T-helper 1 cell treated with Interleukin-12 subunit alpha and Interleukin-12 subunit beta and Interleukin-4 antibody, amounts not matched to agents 30 ng/mL and 1 ng/mL, for 36 hours (primary cell): ENCODE measurements at regions not wholly inside any gene's neighbourhood (a gene's known extent, or its start where the extent isn't known, plus 50 kb on each side); places are given as distances from the start of the nearest gene placed in this dataset.
"Not testable (repeated sequence)": the region's sequence is repeated elsewhere in the genome, so short reads cannot be mapped to it uniquely, and the experiment has no call there.

Experiments used
- intact Hi-C: fragments of 100-400 bp; cut with micrococcal nuclease; formaldehyde crosslinking; loops from one replicate; pipeline ENCODE4 v1.15.1; 2024

- intact Hi-C loops, result no loop called here
Measured at GRCh38 chr14:28820677-28821076, 54.1 kb downstream of the FOXG1 start.

GRCh38 chr14:28821993-28822392, 55.4 kb downstream of the FOXG1 start:
- intact Hi-C loops, result no loop called here

- intact Hi-C loops, result no loop called here
Measured at GRCh38 chr14:28823245-28823644, 56.7 kb downstream of the FOXG1 start.

- intact Hi-C loops, result no loop called here
Measured at GRCh38 chr14:28830115-28830534, 63.5 kb downstream of the FOXG1 start.

- intact Hi-C loops, result no loop called here
Measured at GRCh38 chr14:28831126-28831525, 64.5 kb downstream of the FOXG1 start.

- intact Hi-C loops, result not testable (repeated sequence)
Measured at GRCh38 chr14:28842569-28842968, 76.0 kb downstream of the FOXG1 start.

- intact Hi-C loops, result no loop called here
Measured at GRCh38 chr14:28867571-28867970, 101.0 kb downstream of the FOXG1 start.

GRCh38 chr14:28870033-28870564, 103.5 kb downstream of the FOXG1 start:
- intact Hi-C loops, result no loop called here

- intact Hi-C loops, result no loop called here
Measured at GRCh38 chr14:28875934-28876571, 109.5 kb downstream of the FOXG1 start.

GRCh38 chr14:28876572-28876945, 110.0 kb downstream of the FOXG1 start:
- intact Hi-C loops, result no loop called here

- intact Hi-C loops, result no loop called here
Measured at GRCh38 chr14:28877923-28878322, 111.3 kb downstream of the FOXG1 start.

GRCh38 chr14:28879573-28879996, 113.0 kb downstream of the FOXG1 start:
- intact Hi-C loops, result no loop called here

- intact Hi-C loops, result no loop called here
Measured at GRCh38 chr14:28886940-28887339, 120.4 kb downstream of the FOXG1 start.

- intact Hi-C loops, result no loop called here
Measured at GRCh38 chr14:28895389-28895788, 128.8 kb downstream of the FOXG1 start.

- intact Hi-C loops, result no loop called here
Measured at GRCh38 chr14:28896337-28896736, 129.8 kb downstream of the FOXG1 start.

- intact Hi-C loops, result no loop called here
Measured at GRCh38 chr14:28901631-28902030, 135.0 kb downstream of the FOXG1 start.

- intact Hi-C loops, result no loop called here
Measured at GRCh38 chr14:28902930-28903329, 136.3 kb downstream of the FOXG1 start.

GRCh38 chr14:28911521-28911920, 144.9 kb downstream of the FOXG1 start:
- intact Hi-C loops, result no loop called here

GRCh38 chr14:28913056-28913455, 146.5 kb downstream of the FOXG1 start:
- intact Hi-C loops, result no loop called here

- intact Hi-C loops, result no loop called here
Measured at GRCh38 chr14:28926122-28926521, 159.5 kb downstream of the FOXG1 start.

GRCh38 chr14:28931999-28932398, 165.4 kb downstream of the FOXG1 start:
- intact Hi-C loops, result no loop called here

- intact Hi-C loops, result no loop called here
Measured at GRCh38 chr14:28936601-28937000, 170.0 kb downstream of the FOXG1 start.

GRCh38 chr14:28941758-28942157, 175.2 kb downstream of the FOXG1 start:
- intact Hi-C loops, result no loop called here

GRCh38 chr14:28944605-28945004, 178.0 kb downstream of the FOXG1 start:
- intact Hi-C loops, result no loop called here
